ENCODE measurements at regions not wholly inside any gene's neighbourhood (a gene's known extent, or its start where the extent isn't known, plus 50 kb on each side); places are given as distances from the start of the nearest gene placed in this dataset.

- no peaks in the 10 kb centered on the region for H3K36me3 ChIP-seq
- H3K27me3 ChIP-seq (replicated peaks; ENCODE audit: insufficient read depth) = no peaks in the 10 kb centered on the region
- DNase-seq (ENCODE audit: low spot score) (no peak), ATAC-seq (ENCODE audit: insufficient number of reproducible peaks, low FRiP score, low read depth) (no peak)
- TF ChIP-seq CTCF (IDR thresholded peaks at IDR 0.05) = no peak
- no peaks in the 10 kb centered on the region for H3K4me1 ChIP-seq (ENCODE audit: control insufficient read depth in 1 of 2, low read depth in 2 of 2)
- H3K9me3 ChIP-seq = no peaks in the 10 kb centered on the region
- H3K27ac ChIP-seq = no peak overlapping the region
- no peak overlapping the region for H3K4me3 ChIP-seq
These were observed 201.5 kb upstream of the CSNK1A1L start for GRCh38 chr13:37306778-37307544.

GRCh38 chr13:37303606-37304005, 198.1 kb upstream of the CSNK1A1L start:
- H3K27ac ChIP-seq = no peak overlapping the region
- no peak for DNase-seq (ENCODE audit: low spot score)
- H3K4me3 ChIP-seq = no peak overlapping the region
- ATAC-seq (ENCODE audit: insufficient number of reproducible peaks, low FRiP score, low read depth) = no peak
- no peaks in the 10 kb centered on the region for H3K36me3 ChIP-seq
- H3K9me3 ChIP-seq = no peaks in the 10 kb centered on the region
- H3K4me1 ChIP-seq (ENCODE audit: control insufficient read depth in 1 of 2, low read depth in 2 of 2) = no peaks in the 10 kb centered on the region
- no peaks in the 10 kb centered on the region for H3K27me3 ChIP-seq (replicated peaks; ENCODE audit: insufficient read depth)
- TF ChIP-seq CTCF (IDR thresholded peaks at IDR 0.05) = no peak

DNA sequence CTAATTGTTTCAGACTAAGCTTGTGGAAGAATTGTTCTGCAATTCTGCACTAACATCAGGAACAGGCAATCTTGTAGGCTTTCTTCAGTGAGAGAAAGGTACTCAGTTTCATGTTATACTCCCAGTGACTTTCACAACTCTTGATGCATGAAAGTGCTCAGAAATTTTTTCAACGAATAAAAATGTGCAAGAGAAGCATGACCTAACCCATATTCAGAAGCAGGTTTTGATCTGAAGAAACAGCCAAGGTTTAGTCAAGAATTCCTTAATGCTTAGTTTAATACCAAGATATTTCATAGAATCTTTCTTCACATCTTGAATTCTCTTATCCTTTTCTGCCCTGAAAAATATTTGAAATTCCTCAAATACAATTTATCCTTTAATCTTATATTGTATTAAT, 197.2 kb upstream of the CSNK1A1L start:
- no peaks in the 10 kb centered on the region for H3K4me1 ChIP-seq (ENCODE audit: control insufficient read depth in 1 of 2, low read depth in 2 of 2)
- no peak for TF ChIP-seq CTCF (IDR thresholded peaks at IDR 0.05)
- H3K9me3 ChIP-seq = no peaks in the 10 kb centered on the region
- no peak overlapping the region for H3K27ac ChIP-seq
- DNase-seq (ENCODE audit: low spot score) = no peak
- no peaks in the 10 kb centered on the region for H3K27me3 ChIP-seq (replicated peaks; ENCODE audit: insufficient read depth)
- ATAC-seq (ENCODE audit: insufficient number of reproducible peaks, low FRiP score, low read depth) = no peak
- H3K4me3 ChIP-seq = no peak overlapping the region
- no peaks in the 10 kb centered on the region for H3K36me3 ChIP-seq

- Histone ChIP-seq H3K36me3 (no peaks in the 10 kb centered on the region), H3K4me3 (no peak overlapping the region), H3K27me3 (replicated peaks; ENCODE audit: insufficient read depth) (no peaks in the 10 kb centered on the region), H3K27ac (no peak overlapping the region), H3K4me1 (ENCODE audit: control insufficient read depth in 1 of 2, low read depth in 2 of 2) (no peaks in the 10 kb centered on the region), H3K9me3 (no peaks in the 10 kb centered on the region)
- no peak for DNase-seq (ENCODE audit: low spot score)
- TF ChIP-seq CTCF (IDR thresholded peaks at IDR 0.05) = no peak
- ATAC-seq (ENCODE audit: insufficient number of reproducible peaks, low FRiP score, low read depth) = no peak
These were observed 190.1 kb upstream of the CSNK1A1L start for GRCh38 chr13:37295573-37295972.

DNA sequence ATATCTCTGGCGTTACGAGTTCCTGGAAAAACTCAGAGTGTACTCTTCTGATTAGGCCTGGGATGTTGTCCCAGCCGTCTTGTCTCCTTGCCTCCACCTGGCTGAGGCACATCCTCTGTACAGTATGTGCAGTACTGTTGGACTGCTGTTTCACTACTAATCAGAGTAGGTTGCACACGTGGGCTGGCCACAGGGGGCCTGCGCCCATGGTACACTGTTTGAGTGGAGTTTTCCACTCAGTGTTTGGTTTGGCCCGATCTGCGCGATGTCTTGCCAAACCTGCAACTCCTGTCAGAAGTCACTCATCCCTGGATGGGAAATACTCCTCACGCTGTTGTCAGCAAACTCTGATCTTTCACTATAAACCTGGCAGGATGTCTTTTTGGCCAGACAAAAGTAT, 189.6 kb upstream of the CSNK1A1L start:
- TF ChIP-seq CTCF (IDR thresholded peaks at IDR 0.05) = no peak
- H3K27ac ChIP-seq = no peak overlapping the region
- no peaks in the 10 kb centered on the region for H3K4me1 ChIP-seq (ENCODE audit: control insufficient read depth in 1 of 2, low read depth in 2 of 2)
- H3K27me3 ChIP-seq (replicated peaks; ENCODE audit: insufficient read depth) = no peaks in the 10 kb centered on the region
- no peaks in the 10 kb centered on the region for H3K36me3 ChIP-seq
- DNase-seq (ENCODE audit: low spot score) = no peak
- no peak overlapping the region for H3K4me3 ChIP-seq
- ATAC-seq (ENCODE audit: insufficient number of reproducible peaks, low FRiP score, low read depth) = no peak
- no peaks in the 10 kb centered on the region for H3K9me3 ChIP-seq

Data from thoracic aorta (tissue), 2 donors.